H9 (cell line): ENCODE measurements at regions not wholly inside any gene's neighbourhood (a gene's known extent, or its start where the extent isn't known, plus 50 kb on each side); places are given as distances from the start of the nearest gene placed in this dataset.

Source experiments
- DNase-seq: peaks from one replicate; pipeline ENCODE4 v3.0.0-alpha.2; 2017
- H2AFZ ChIP-seq: one replicate; pipeline ENCODE4 v1.6.1; 2013; ENCODE audit warnings: mild to moderate bottlenecking, low read length, control low read depth, moderate library complexity
- H2AK5ac ChIP-seq: 2 replicates; pipeline ENCODE4 v1.6.1; 2013; ENCODE audit warnings: low read length, control low read depth, mixed read lengths; ENCODE audit not compliant: insufficient read length
- H2BK120ac ChIP-seq: one replicate; pipeline ENCODE4 v1.6.1; 2013; ENCODE audit warnings: low read depth, mild to moderate bottlenecking, low read length, control low read depth, inconsistent platforms; ENCODE audit not compliant: poor library complexity, severe bottlenecking
- H2BK12ac ChIP-seq: 2 replicates; pipeline ENCODE4 v1.6.1; 2013; ENCODE audit warnings: low read length, control low read depth, mixed read lengths, low read depth; ENCODE audit not compliant: insufficient read length
- H2BK15ac ChIP-seq: 2 replicates; pipeline ENCODE4 v1.6.1; 2013; ENCODE audit warnings: low read depth, low read length, control low read depth
- H2BK20ac ChIP-seq: one replicate; pipeline ENCODE4 v1.6.1; 2013; ENCODE audit warnings: low read depth, mild to moderate bottlenecking, low read length, control low read depth, inconsistent platforms; ENCODE audit not compliant: poor library complexity, severe bottlenecking
- H2BK5ac ChIP-seq: 2 replicates; pipeline ENCODE4 v1.6.1; 2013; ENCODE audit warnings: low read length, control low read depth, mixed read lengths; ENCODE audit not compliant: insufficient read length
- H3K14ac ChIP-seq: 2 replicates; pipeline ENCODE4 v1.6.1; 2013; ENCODE audit warnings: low read length, control low read depth; ENCODE audit not compliant: insufficient read depth
- H3K18ac ChIP-seq: 2 replicates; pipeline ENCODE4 v1.6.1; 2013; ENCODE audit warnings: low read depth, mild to moderate bottlenecking, mixed read lengths, low read length, control low read depth; ENCODE audit not compliant: insufficient read length
- H3K23ac ChIP-seq: 2 replicates; pipeline ENCODE4 v1.6.1; 2013; ENCODE audit warnings: low read length, control low read depth, mixed read lengths, low read depth; ENCODE audit not compliant: insufficient read length
- H3K23me2 ChIP-seq: 2 replicates; pipeline ENCODE4 v1.6.1; 2013; ENCODE audit warnings: low read depth, mild to moderate bottlenecking, mixed read lengths, low read length, control low read depth; ENCODE audit not compliant: insufficient read length, poor library complexity, severe bottlenecking
- H3K27ac ChIP-seq: 2 replicates; pipeline ENCODE4 v1.5.1; 2013; ENCODE audit warnings: low read length, control low read depth, mixed read lengths, low read depth; ENCODE audit not compliant: insufficient read length
- H3K27me3 ChIP-seq: 2 replicates; pipeline ENCODE4 v1.6.1; 2013; ENCODE audit warnings: low read length, control low read depth, inconsistent platforms; ENCODE audit not compliant: insufficient read depth
- H3K4ac ChIP-seq: 2 replicates; pipeline ENCODE4 v1.6.1; 2013; ENCODE audit warnings: low read depth, mild to moderate bottlenecking, control low read depth, inconsistent platforms, low read length, moderate library complexity
- H3K4me1 ChIP-seq: 2 replicates; pipeline ENCODE4 v1.6.1; 2013; ENCODE audit warnings: low read length, control low read depth, inconsistent platforms; ENCODE audit not compliant: insufficient read depth
- H3K4me2 ChIP-seq: 2 replicates; pipeline ENCODE4 v1.6.1; 2013; ENCODE audit warnings: low read length, control low read depth, mixed read lengths; ENCODE audit not compliant: insufficient read length, insufficient read depth
- H3K56ac ChIP-seq: 2 replicates; pipeline ENCODE4 v1.6.1; 2013; ENCODE audit warnings: low read depth, mild to moderate bottlenecking, mixed read lengths, low read length, control low read depth; ENCODE audit not compliant: insufficient read length
- H3K79me1 ChIP-seq: 2 replicates; pipeline ENCODE4 v1.6.1; 2013; ENCODE audit warnings: low read depth, mild to moderate bottlenecking, moderate library complexity, low read length, control low read depth, inconsistent platforms; ENCODE audit not compliant: insufficient read depth, poor library complexity, severe bottlenecking
- H3K79me2 ChIP-seq: 2 replicates; pipeline ENCODE4 v1.6.1; 2013; ENCODE audit warnings: low read length, control low read depth, inconsistent platforms; ENCODE audit not compliant: insufficient read depth
- H3K9ac ChIP-seq: 2 replicates; pipeline ENCODE4 v1.6.1; 2013; ENCODE audit warnings: low read length, control low read depth, mixed read lengths; ENCODE audit not compliant: insufficient read length; ENCODE audit errors: extremely low read depth
- H3K9me3 ChIP-seq: one replicate; pipeline ENCODE4 v1.6.1; 2013; ENCODE audit warnings: low read depth, low read length, inconsistent platforms; ENCODE audit not compliant: control insufficient read depth
- H3T11ph ChIP-seq: one replicate; pipeline ENCODE4 v1.6.1; 2013; ENCODE audit warnings: mild to moderate bottlenecking, low read length, control low read depth, inconsistent platforms
- H4K20me1 ChIP-seq: one replicate; pipeline ENCODE4 v1.6.1; 2013; ENCODE audit not compliant: control insufficient read depth, insufficient read length, insufficient read depth
- H4K5ac ChIP-seq: 2 replicates; pipeline ENCODE4 v1.6.1; 2013; ENCODE audit warnings: low read depth, mild to moderate bottlenecking, mixed read lengths, low read length, control low read depth; ENCODE audit not compliant: insufficient read length
- H4K8ac ChIP-seq: replicated peaks from 2 replicates; pipeline ENCODE4 v1.6.1; 2013; ENCODE audit warnings: low read length, control low read depth, mixed read lengths, low read depth; ENCODE audit not compliant: insufficient read length
- H4K91ac ChIP-seq: 2 replicates; pipeline ENCODE4 v1.6.1; 2013; ENCODE audit warnings: low read depth, mild to moderate bottlenecking, moderate library complexity, mixed read lengths, low read length, control low read depth; ENCODE audit not compliant: insufficient read length
- H3K27ac Mint-ChIP-seq, 3 experiments: 2 replicates in 2 of 3; 3 replicates in 1 of 3; pipeline ENCODE4 v1.8.0; 2020 to 2021; ENCODE audit warnings: mixed read lengths in 3 of 3, mild to moderate bottlenecking in 1 of 3, moderate library complexity in 1 of 3
- H3K27me3 Mint-ChIP-seq: 2 replicates; pipeline ENCODE4 v1.8.0; 2021; ENCODE audit warnings: low read depth, mild to moderate bottlenecking, moderate library complexity, mixed read lengths
- H3K36me3 Mint-ChIP-seq, 3 experiments: 2 replicates in 2 of 3; 3 replicates in 1 of 3; pipeline ENCODE4 v1.8.0; 2020 to 2021; ENCODE audit warnings: low read depth in 3 of 3, mixed read lengths in 3 of 3; ENCODE audit not compliant: insufficient read depth in 1 of 3
- H3K4me1 Mint-ChIP-seq, 2 experiments: 2 replicates each; pipeline ENCODE4 v1.8.0; 2020; ENCODE audit warnings: mixed read lengths in 2 of 2
- H3K4me3 Mint-ChIP-seq, 2 experiments: 2 replicates in 1 of 2; 3 replicates in 1 of 2; pipeline ENCODE4 v1.8.0; 2020 to 2021; ENCODE audit warnings: mild to moderate bottlenecking in 2 of 2, mixed read lengths in 2 of 2, moderate library complexity in 1 of 2
- H3K9me3 Mint-ChIP-seq, 2 experiments: 2 replicates in 1 of 2; 3 replicates in 1 of 2; pipeline ENCODE4 v1.8.0; 2020; ENCODE audit warnings: mild to moderate bottlenecking in 2 of 2, mixed read lengths in 2 of 2, moderate library complexity in 1 of 2
- CTCF ChIP-seq: fragments of 200-600 bp; sonication (generic); conservative IDR thresholded peaks from 3 replicates; pipeline ENCODE4 v1.8.0; 2021; ENCODE audit warnings: antibody characterized with exemption, mild to moderate bottlenecking
- WGBS: extraction: QIAGEN DNeasy Blood & Tissue Kit; methylation state at CpG from one replicate; pipeline ENCODE4 v1.1.7; 2013; ENCODE audit warnings: missing lambda C conversion rate, low lambda C conversion rate, mixed read lengths; ENCODE audit not compliant: insufficient read length; ENCODE audit errors: extremely low coverage; 5-methylcytosine and 5-hydroxymethylcytosine counted together

GRCh38 chr4:178414881-178415446 lies 972.7 kb upstream of the AGA start:
- Histone ChIP-seq H3K79me2 (no peaks in the 10 kb centered on the region), H2AFZ (no peak overlapping the region), H2BK20ac (no peak overlapping the region), H3T11ph (no peak overlapping the region), H3K27me3 (no peaks in the 10 kb centered on the region), H3K9me3 (no peaks in the 10 kb centered on the region), H3K56ac (no peak overlapping the region), H4K5ac (no peak overlapping the region), H3K4me1 (no peaks in the 10 kb centered on the region; the same call in 1 of the 2 replicates), H3K18ac (no peak overlapping the region), H3K79me1 (no peaks in the 10 kb centered on the region), H3K4me2 (no peak overlapping the region), H2BK120ac (no peak overlapping the region), H2BK12ac (no peak overlapping the region), H4K20me1 (no peaks in the 10 kb centered on the region), H2BK15ac (no peak overlapping the region), H3K27ac (no peak overlapping the region), H2BK5ac (no peak overlapping the region), H3K23ac (no peak overlapping the region), H3K4ac (no peak overlapping the region), H4K91ac (no peak overlapping the region), H3K23me2 (no peaks in the 10 kb centered on the region), H3K9ac (no peak overlapping the region), H3K14ac (no peak overlapping the region), H2AK5ac (no peak overlapping the region), H4K8ac (no peak overlapping the region)
- no peak for DNase-seq
- no peaks in the 10 kb centered on the region for H3K36me3 Mint-ChIP-seq
- no CpG with 5 or more reads among the region's 18 CpGs for WGBS
- TF ChIP-seq CTCF: no peak
- no peak overlapping the region for H3K27ac Mint-ChIP-seq
- H3K27me3 Mint-ChIP-seq: no peaks in the 10 kb centered on the region
- H3K4me3 Mint-ChIP-seq: no peak overlapping the region
- H3K4me1 Mint-ChIP-seq: peaks cover 4 to 10% of the 10 kb centered on the region in 2 experiments
- H3K9me3 Mint-ChIP-seq: no peaks in the 10 kb centered on the region
